Thoracic aorta (tissue), 2 donors: ENCODE measurements at regions not wholly inside any gene's neighbourhood (a gene's known extent, or its start where the extent isn't known, plus 50 kb on each side); places are given as distances from the start of the nearest gene placed in this dataset.

Experiments
- ATAC-seq: fragments of 150-250 bp; one replicate; pipeline ENCODE4 v1.8.0; 2017; ENCODE audit warnings: low read depth; ENCODE audit not compliant: insufficient number of reproducible peaks, low FRiP score
- DNase-seq: peaks from one replicate; pipeline ENCODE4 v3.0.0-alpha.2; 2020; ENCODE audit warnings: low spot score
- H3K27ac ChIP-seq, 2 donors: fragments of 200-600 bp; sonication (generic); 1 replicate in 1 of 2; 2 replicates in 1 of 2; pipeline ENCODE4 v1.5.1; 2016; ENCODE audit warnings: mild to moderate bottlenecking in 2 of 2, moderate library complexity in 2 of 2
- H3K27me3 ChIP-seq: fragments of 200-600 bp; sonication (generic); replicated peaks from 2 replicates; pipeline ENCODE4 v1.6.0; 2016; ENCODE audit warnings: mild to moderate bottlenecking; ENCODE audit not compliant: insufficient read depth
- H3K36me3 ChIP-seq: fragments of 200-600 bp; sonication (generic); one replicate; pipeline ENCODE4 v1.5.1; 2016
- H3K4me1 ChIP-seq, 2 donors: fragments of 200-600 bp; sonication (generic); 1 replicate in 1 of 2; 2 replicates in 1 of 2; pipeline versions ENCODE4 v1.5.1 to v1.6.0; 2016; ENCODE audit warnings: low read depth in 2 of 2, mild to moderate bottlenecking in 1 of 2; ENCODE audit not compliant: control insufficient read depth in 1 of 2
- H3K4me3 ChIP-seq: fragments of 200-600 bp; sonication (generic); 2 replicates; pipeline ENCODE4 v1.5.1; 2016; ENCODE audit warnings: mild to moderate bottlenecking
- H3K9me3 ChIP-seq: fragments of 200-600 bp; sonication (generic); 2 replicates; pipeline ENCODE4 v1.5.1; 2016
- TF ChIP-seq, protein P1 (sequence below): fragments of 200-600 bp; sonication (generic); IDR thresholded peaks from one replicate; pipeline ENCODE4 v1.5.1; 2019; ENCODE audit warnings: antibody characterized with exemption

DNA sequence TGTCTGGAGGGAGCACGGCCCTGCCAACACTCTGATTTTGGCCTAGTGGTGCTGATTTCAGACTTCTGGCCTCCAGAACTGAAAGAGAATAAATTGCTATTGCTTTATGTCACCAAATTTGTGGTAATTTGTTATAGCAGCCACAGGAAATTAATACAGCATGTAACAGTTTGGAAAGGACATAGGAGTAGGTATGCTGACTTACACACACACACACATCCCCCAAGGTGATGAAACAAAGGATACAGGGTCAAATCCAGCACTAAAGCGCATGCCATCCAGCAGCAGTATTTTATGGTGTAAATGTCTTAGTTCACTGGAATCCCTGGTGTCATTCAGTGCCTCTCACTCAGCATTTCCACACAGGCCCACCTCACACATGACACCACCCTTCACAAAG lies 72.2 kb upstream of the MAN1A2 start:
- H3K4me3 ChIP-seq, result no peak overlapping the region
- H3K27ac ChIP-seq, result no peak overlapping the region
- DNase-seq, result no peak
- TF ChIP-seq, protein P1, sequence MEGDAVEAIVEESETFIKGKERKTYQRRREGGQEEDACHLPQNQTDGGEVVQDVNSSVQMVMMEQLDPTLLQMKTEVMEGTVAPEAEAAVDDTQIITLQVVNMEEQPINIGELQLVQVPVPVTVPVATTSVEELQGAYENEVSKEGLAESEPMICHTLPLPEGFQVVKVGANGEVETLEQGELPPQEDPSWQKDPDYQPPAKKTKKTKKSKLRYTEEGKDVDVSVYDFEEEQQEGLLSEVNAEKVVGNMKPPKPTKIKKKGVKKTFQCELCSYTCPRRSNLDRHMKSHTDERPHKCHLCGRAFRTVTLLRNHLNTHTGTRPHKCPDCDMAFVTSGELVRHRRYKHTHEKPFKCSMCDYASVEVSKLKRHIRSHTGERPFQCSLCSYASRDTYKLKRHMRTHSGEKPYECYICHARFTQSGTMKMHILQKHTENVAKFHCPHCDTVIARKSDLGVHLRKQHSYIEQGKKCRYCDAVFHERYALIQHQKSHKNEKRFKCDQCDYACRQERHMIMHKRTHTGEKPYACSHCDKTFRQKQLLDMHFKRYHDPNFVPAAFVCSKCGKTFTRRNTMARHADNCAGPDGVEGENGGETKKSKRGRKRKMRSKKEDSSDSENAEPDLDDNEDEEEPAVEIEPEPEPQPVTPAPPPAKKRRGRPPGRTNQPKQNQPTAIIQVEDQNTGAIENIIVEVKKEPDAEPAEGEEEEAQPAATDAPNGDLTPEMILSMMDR, result no peak
- no peaks in the 10 kb centered on the region for H3K4me1 ChIP-seq
- ATAC-seq, result no peak
- H3K27me3 ChIP-seq, result no peaks in the 10 kb centered on the region
- H3K9me3 ChIP-seq, result no peaks in the 10 kb centered on the region
- H3K36me3 ChIP-seq, result no peaks in the 10 kb centered on the region

DNA sequence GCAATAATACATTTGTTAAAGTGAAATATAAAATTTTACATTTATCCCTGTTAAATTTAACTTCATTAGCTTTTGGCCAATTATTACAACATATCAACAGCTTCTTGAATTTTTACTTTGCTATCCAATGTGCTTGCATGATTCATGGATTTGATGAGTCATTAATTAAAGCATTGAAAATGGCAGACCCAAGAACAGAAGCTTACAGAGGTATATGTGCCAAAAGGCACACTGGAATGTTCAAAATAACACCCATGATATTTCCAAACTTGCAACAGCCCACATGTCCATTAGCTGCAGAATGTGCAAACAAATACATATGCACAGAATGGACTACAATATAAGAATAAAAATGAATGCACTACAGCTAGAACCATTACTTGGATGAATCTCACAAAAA lies 76.4 kb upstream of the MAN1A2 start:
- TF ChIP-seq, protein P1, result no peak
- Histone ChIP-seq H3K27ac (no peak overlapping the region), H3K4me3 (no peak overlapping the region), H3K9me3 (no peaks in the 10 kb centered on the region), H3K36me3 (no peaks in the 10 kb centered on the region), H3K27me3 (no peaks in the 10 kb centered on the region), H3K4me1 (no peaks in the 10 kb centered on the region)
- ATAC-seq, result no peak
- DNase-seq, result no peak

DNA sequence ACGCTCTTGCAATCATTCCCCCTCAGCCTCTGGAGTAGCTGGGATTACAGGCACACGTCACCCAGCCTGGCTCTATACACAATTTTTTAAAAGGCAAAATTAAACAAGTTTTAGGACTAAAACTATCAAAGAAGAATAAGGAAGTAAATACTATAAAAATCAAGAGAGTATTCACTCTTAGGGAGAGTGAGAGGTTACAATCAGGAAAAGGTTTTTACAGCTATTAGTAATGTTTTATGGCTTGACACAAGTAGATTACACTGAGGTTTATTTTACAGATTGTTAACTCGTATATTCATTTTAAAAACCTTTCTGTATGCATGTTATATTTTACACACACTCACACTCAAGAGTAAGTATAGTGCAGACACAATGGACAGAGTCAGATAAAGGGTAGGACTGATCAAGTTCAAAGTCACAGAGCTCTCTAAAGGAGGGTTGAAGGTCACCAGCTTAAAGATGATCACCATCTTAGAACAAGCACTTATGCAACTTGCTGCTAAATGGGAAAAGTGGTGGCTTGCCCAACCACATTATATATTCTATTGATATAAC lies 77.9 kb upstream of the MAN1A2 start:
- H3K27me3 ChIP-seq, result no peaks in the 10 kb centered on the region
- H3K9me3 ChIP-seq, result no peaks in the 10 kb centered on the region
- TF ChIP-seq, protein P1, result no peak
- no peak overlapping the region for H3K4me3 ChIP-seq
- H3K27ac ChIP-seq, result no peak overlapping the region
- H3K4me1 ChIP-seq, result no peaks in the 10 kb centered on the region
- ATAC-seq (no peak), DNase-seq (no peak)
- no peaks in the 10 kb centered on the region for H3K36me3 ChIP-seq

DNA sequence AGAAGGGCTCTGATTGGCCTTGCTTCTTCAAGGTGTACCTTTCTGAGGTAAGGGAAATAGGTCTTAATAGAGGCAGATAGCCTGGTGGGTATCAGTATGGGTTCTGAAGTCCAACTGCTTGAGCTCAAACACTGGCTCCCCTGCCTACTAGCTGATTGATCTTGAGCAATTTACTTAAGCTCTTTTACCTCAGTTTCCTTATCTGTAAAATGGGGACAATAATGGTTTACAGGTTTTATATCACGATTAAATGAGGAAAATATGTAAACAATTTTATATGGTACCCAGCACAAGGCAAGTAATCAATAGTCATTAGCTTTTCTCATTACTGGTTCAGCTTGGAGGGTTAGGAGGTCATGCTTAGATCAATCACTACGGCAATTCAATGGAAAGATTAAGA lies 75.8 kb upstream of the VTCN1 start:
- ATAC-seq (no peak), DNase-seq (no peak)
- no peaks in the 10 kb centered on the region for H3K36me3 ChIP-seq
- no peak overlapping the region for H3K4me3 ChIP-seq
- H3K27me3 ChIP-seq, result no peaks in the 10 kb centered on the region
- H3K9me3 ChIP-seq, result no peaks in the 10 kb centered on the region
- no peaks in the 10 kb centered on the region for H3K4me1 ChIP-seq
- no peak overlapping the region for H3K27ac ChIP-seq
- TF ChIP-seq, protein P1, result no peak

DNA sequence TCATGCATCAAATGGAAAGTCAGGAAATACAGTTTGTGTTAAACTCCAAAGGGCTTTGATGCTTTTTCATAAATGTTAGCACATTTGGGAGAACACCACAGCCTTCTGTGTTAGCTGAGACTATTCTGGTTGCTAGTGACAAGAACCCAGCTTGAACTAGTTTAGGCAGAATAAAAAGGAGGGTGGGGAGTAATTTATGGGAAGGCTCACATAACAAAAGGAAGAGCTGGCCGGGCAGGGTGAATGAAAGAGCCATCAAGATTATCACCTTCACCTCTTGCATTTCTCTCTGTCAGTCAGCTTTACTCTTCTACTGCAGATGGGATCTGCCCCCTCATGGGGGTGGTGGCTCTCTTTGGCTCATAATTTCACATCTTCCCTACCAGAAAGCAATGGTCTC lies 75.4 kb upstream of the VTCN1 start:
- TF ChIP-seq, protein P1, result no peak
- H3K4me3 ChIP-seq, result no peak overlapping the region
- H3K4me1 ChIP-seq, result no peaks in the 10 kb centered on the region
- no peak overlapping the region for H3K27ac ChIP-seq
- H3K9me3 ChIP-seq, result no peaks in the 10 kb centered on the region
- H3K36me3 ChIP-seq, result no peaks in the 10 kb centered on the region
- DNase-seq, result no peak
- no peak for ATAC-seq
- no peaks in the 10 kb centered on the region for H3K27me3 ChIP-seq
